Transverse colon (tissue), 4 donors: ENCODE measurements at regions not wholly inside any gene's neighbourhood (a gene's known extent, or its start where the extent isn't known, plus 50 kb on each side); places are given as distances from the start of the nearest gene placed in this dataset.

Experiments used
- DNase-seq: peaks from one replicate; pipeline ENCODE4 v3.0.0-alpha.2; 2019
- H3K27ac ChIP-seq, 4 donors: fragments of 200-600 bp; sonication (generic); 2 replicates each; pipeline ENCODE4 v1.5.1; 2016 to 2018; ENCODE audit warnings: inconsistent platforms in 4 of 4
- H3K27me3 ChIP-seq: fragments of 200-600 bp; sonication (generic); 2 replicates; pipeline ENCODE4 v1.5.1; 2017; ENCODE audit warnings: inconsistent platforms
- H3K36me3 ChIP-seq, 4 donors: fragments of 200-600 bp; sonication (generic); 2 replicates each; pipeline ENCODE4 v1.5.1; 2017 to 2019; ENCODE audit warnings: inconsistent platforms in 4 of 4
- H3K4me1 ChIP-seq, 4 donors: fragments of 200-600 bp; sonication (generic); 2 replicates each; pipeline ENCODE4 v1.5.1; 2017 to 2020; ENCODE audit warnings: inconsistent platforms in 4 of 4
- H3K4me3 ChIP-seq, 4 donors: fragments of 200-600 bp; sonication (generic); 1 replicate in 1 of 4; 2 replicates in 3 of 4; pipeline versions ENCODE4 v1.5.1 to v1.6.1; 2017 to 2019; ENCODE audit warnings: inconsistent platforms in 4 of 4
- H3K9me3 ChIP-seq, 2 donors: fragments of 200-600 bp; sonication (generic); 2 replicates each; pipeline ENCODE4 v1.5.1; 2017 to 2019; ENCODE audit warnings: inconsistent platforms in 2 of 2
- CTCF ChIP-seq, 5 experiments: fragments of 200-600 bp in 3 of 5; fragments of 450-650 bp in 2 of 5; sonication (generic) in 3 of 5; IDR thresholded peaks; 1 replicate in 2 of 5; 2 replicates in 3 of 5; pipeline ENCODE4 v1.5.1; 2016 to 2017; ENCODE audit warnings: antibody characterized with exemption in 5 of 5, inconsistent platforms in 3 of 5, mild to moderate bottlenecking in 2 of 5, moderate library complexity in 1 of 5
- EP300 ChIP-seq: sonication (generic); formaldehyde crosslinking; IDR thresholded peaks from one replicate; pipeline ENCODE4 v1.6.1; 2017; ENCODE audit warnings: antibody characterized with exemption, low read depth
- POLR2A ChIP-seq: fragments of 450-650 bp; IDR thresholded peaks from one replicate; pipeline ENCODE4 v1.6.1; 2016; ENCODE audit warnings: antibody characterized with exemption, mild to moderate bottlenecking, moderate library complexity
- POLR2AphosphoS5 ChIP-seq, 3 donors: sonication (generic); formaldehyde crosslinking; IDR thresholded peaks; one replicate each; pipeline ENCODE4 v1.6.1; 2016; ENCODE audit warnings: antibody characterized with exemption in 3 of 3
- WGBS, 2 donors: methylation state at CpG; one replicate each; pipeline ENCODE4 v1.1.5; 2018; ENCODE audit warnings: low coverage in 1 of 2; 5-methylcytosine and 5-hydroxymethylcytosine counted together
- in situ Hi-C, 4 donors: fragments of 200-750 bp; cut with MboI; loops; one replicate each; pipeline versions ENCODE4 v1.15.0 to v1.15.1; 2017; ENCODE audit warnings: low sequenced_read_pairs in 3 of 4, low pct_ligation_motif_present in 1 of 4, low pct_unique_long_range_greater_than_20kb in 1 of 4
- intact Hi-C: fragments of 100-400 bp; cut with DNase I; formaldehyde crosslinking; loops from one replicate; pipeline ENCODE4 v1.15.1; 2023; ENCODE audit warnings: low total_unique reads

- WGBS, 2 donors: 37 to 54% methylated on average over 6 to 9 of the region's 9 CpGs
- no peak for TF ChIP-seq POLR2AphosphoS5 (IDR thresholded peaks at IDR 0.05)
- TF ChIP-seq EP300: no peak
- no peak for TF ChIP-seq POLR2A
- TF ChIP-seq CTCF (IDR thresholded peaks at IDR 0.05): no peak
- no peak overlapping the region for H3K4me3 ChIP-seq
- intact Hi-C loops (no loop called here), in situ Hi-C loops (no loop called here)
- H3K27me3 ChIP-seq: peaks cover 55% of the 10 kb centered on the region
- no peaks in the 10 kb centered on the region for H3K36me3 ChIP-seq
- DNase-seq: no peak
- H3K27ac ChIP-seq: no peak overlapping the region
- H3K9me3 ChIP-seq: no peaks in the 10 kb centered on the region
- H3K4me1 ChIP-seq: no peaks in the 10 kb centered on the region
Observed at GRCh38 chr16:86762095-86762494, 183.7 kb downstream of the FOXL1 start.

GRCh38 chr16:86763819-86764218, 185.5 kb downstream of the FOXL1 start:
- WGBS, 2 donors: 89 to 90% methylated on average over 2 to 12 of the region's 12 CpGs
- DNase-seq: no peak
- Histone ChIP-seq H3K27me3 (peaks cover 45% of the 10 kb centered on the region), H3K4me1 (no peaks in the 10 kb centered on the region), H3K9me3 (no peaks in the 10 kb centered on the region), H3K4me3 (no peak overlapping the region), H3K36me3 (no peaks in the 10 kb centered on the region), H3K27ac (no peak overlapping the region)
- intact Hi-C loops: no loop called here
- no peak for TF ChIP-seq CTCF (IDR thresholded peaks at IDR 0.05)
- TF ChIP-seq POLR2AphosphoS5 (IDR thresholded peaks at IDR 0.05): no peak
- no peak for TF ChIP-seq POLR2A
- TF ChIP-seq EP300: no peak
- in situ Hi-C loops: no loop called here

- Histone ChIP-seq H3K4me1 (no peaks in the 10 kb centered on the region), H3K4me3 (no peak overlapping the region), H3K36me3 (no peaks in the 10 kb centered on the region), H3K9me3 (no peaks in the 10 kb centered on the region), H3K27ac (no peak overlapping the region), H3K27me3 (peaks cover 38% of the 10 kb centered on the region)
- TF ChIP-seq POLR2A: no peak
- TF ChIP-seq CTCF (IDR thresholded peaks at IDR 0.05): no peak
- no peak for TF ChIP-seq POLR2AphosphoS5 (IDR thresholded peaks at IDR 0.05)
- TF ChIP-seq EP300: no peak
- in situ Hi-C loops (no loop called here), intact Hi-C loops (no loop called here)
- DNase-seq: no peak
- 73% methylated on average over 4 of the region's 4 CpGs; no CpG with 5 or more reads in 1 of the 2 donors for WGBS, 2 donors
Observed at GRCh38 chr16:86764551-86764950, 186.2 kb downstream of the FOXL1 start.

- no peak overlapping the region for H3K27ac ChIP-seq
- no peak for DNase-seq
- H3K4me1 ChIP-seq: no peaks in the 10 kb centered on the region
- 85% methylated on average over 6 of the region's 6 CpGs; no CpG with 5 or more reads in 1 of the 2 donors for WGBS, 2 donors
- in situ Hi-C loops (no loop called here), intact Hi-C loops (no loop called here)
- H3K27me3 ChIP-seq: peaks cover 29% of the 10 kb centered on the region
- TF ChIP-seq EP300 (no peak), POLR2A (no peak), CTCF (IDR thresholded peaks at IDR 0.05) (no peak), POLR2AphosphoS5 (IDR thresholded peaks at IDR 0.05) (no peak)
- H3K9me3 ChIP-seq: no peaks in the 10 kb centered on the region
- H3K36me3 ChIP-seq: no peaks in the 10 kb centered on the region
- no peak overlapping the region for H3K4me3 ChIP-seq
Observed at GRCh38 chr16:86765389-86766026, 187.2 kb downstream of the FOXL1 start.
